Calu3 (cell line): ENCODE measurements at regions not wholly inside any gene's neighbourhood (a gene's known extent, or its start where the extent isn't known, plus 50 kb on each side); places are given as distances from the start of the nearest gene placed in this dataset.

Experiments
- BruUV-seq: library from RNA; stranded (reverse); fragments of 400-500 nt; replicated peaks from 2 replicates; lab custom pipeline; 2021; lab: Mats Ljungman, UMichigan
- CTCF ChIA-PET: fragments of 300-600 bp; sonication (Branson Sonifier 250); formaldehyde crosslinking; loops from one replicate; lab custom pipeline; 2022; ENCODE audit warnings: antibody characterized with exemption; lab: Charles Lee
- DNase-seq: peaks from one replicate; pipeline ENCODE4 v3.0.0; 2022
- H3K27ac Mint-ChIP-seq: one replicate; pipeline ENCODE4 v1.8.0; 2022; ENCODE audit warnings: mixed read lengths; ENCODE audit not compliant: unreplicated experiment
- H3K27me3 Mint-ChIP-seq: one replicate; pipeline ENCODE4 v1.8.0; 2022; ENCODE audit warnings: mixed read lengths; ENCODE audit not compliant: unreplicated experiment
- H3K36me3 Mint-ChIP-seq: one replicate; pipeline ENCODE4 v1.8.0; 2022; ENCODE audit warnings: mild to moderate bottlenecking, moderate library complexity, mixed read lengths; ENCODE audit not compliant: insufficient read depth, unreplicated experiment
- H3K4me1 Mint-ChIP-seq: one replicate; pipeline ENCODE4 v1.8.0; 2022; ENCODE audit warnings: mild to moderate bottlenecking, low read depth, mixed read lengths; ENCODE audit not compliant: unreplicated experiment
- H3K4me3 Mint-ChIP-seq: one replicate; pipeline ENCODE4 v1.8.0; 2022; ENCODE audit warnings: mild to moderate bottlenecking, low read depth, moderate library complexity, mixed read lengths; ENCODE audit not compliant: unreplicated experiment
- H3K9me3 Mint-ChIP-seq: one replicate; pipeline ENCODE4 v1.8.0; 2022; ENCODE audit warnings: low read depth, mixed read lengths; ENCODE audit not compliant: unreplicated experiment
- intact Hi-C: fragments of 100-400 bp; cut with micrococcal nuclease; formaldehyde crosslinking; loops from one replicate; pipeline ENCODE4 v1.10.0; 2022; ENCODE audit not compliant: unreplicated experiment
- TF ChIP-seq, protein P1 (sequence below): fragments of 200-600 bp; IDR thresholded peaks from one replicate; pipeline ENCODE4 v1.8.0; 2022; ENCODE audit warnings: antibody characterized with exemption; ENCODE audit not compliant: unreplicated experiment

GRCh38 chr4:179415847-179416223 is 1973.6 kb upstream of the AGA start:
- H3K36me3 Mint-ChIP-seq: no peaks in the 10 kb centered on the region
- H3K27ac Mint-ChIP-seq: peak overlapping the region; percentile 56
- DNase-seq: peak; percentile 10
- intact Hi-C loops: loop anchor here (10.0 kb wide), 1 partner anchor 209 kb away; no protein-coding TSS in a partner anchor
- TF ChIP-seq, protein P1, sequence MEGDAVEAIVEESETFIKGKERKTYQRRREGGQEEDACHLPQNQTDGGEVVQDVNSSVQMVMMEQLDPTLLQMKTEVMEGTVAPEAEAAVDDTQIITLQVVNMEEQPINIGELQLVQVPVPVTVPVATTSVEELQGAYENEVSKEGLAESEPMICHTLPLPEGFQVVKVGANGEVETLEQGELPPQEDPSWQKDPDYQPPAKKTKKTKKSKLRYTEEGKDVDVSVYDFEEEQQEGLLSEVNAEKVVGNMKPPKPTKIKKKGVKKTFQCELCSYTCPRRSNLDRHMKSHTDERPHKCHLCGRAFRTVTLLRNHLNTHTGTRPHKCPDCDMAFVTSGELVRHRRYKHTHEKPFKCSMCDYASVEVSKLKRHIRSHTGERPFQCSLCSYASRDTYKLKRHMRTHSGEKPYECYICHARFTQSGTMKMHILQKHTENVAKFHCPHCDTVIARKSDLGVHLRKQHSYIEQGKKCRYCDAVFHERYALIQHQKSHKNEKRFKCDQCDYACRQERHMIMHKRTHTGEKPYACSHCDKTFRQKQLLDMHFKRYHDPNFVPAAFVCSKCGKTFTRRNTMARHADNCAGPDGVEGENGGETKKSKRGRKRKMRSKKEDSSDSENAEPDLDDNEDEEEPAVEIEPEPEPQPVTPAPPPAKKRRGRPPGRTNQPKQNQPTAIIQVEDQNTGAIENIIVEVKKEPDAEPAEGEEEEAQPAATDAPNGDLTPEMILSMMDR: no peak
- no TSS peak for BruUV-seq
- no peak overlapping the region for H3K4me3 Mint-ChIP-seq
- CTCF ChIA-PET: interaction anchor here (0.9 kb wide), 1 partner anchor 50 kb away, joined by 3 read pairs; no protein-coding TSS in a partner anchor
- H3K27me3 Mint-ChIP-seq: no peaks in the 10 kb centered on the region
- peaks cover 10% of the 10 kb centered on the region for H3K4me1 Mint-ChIP-seq
- no peaks in the 10 kb centered on the region for H3K9me3 Mint-ChIP-seq

GRCh38 chr4:179417357-179417756 is 1975.1 kb upstream of the AGA start:
- BruUV-seq: no TSS peak
- H3K4me3 Mint-ChIP-seq: no peak overlapping the region
- TF ChIP-seq, protein P1: no peak
- H3K4me1 Mint-ChIP-seq: peaks cover 10% of the 10 kb centered on the region
- CTCF ChIA-PET: no interaction called here
- intact Hi-C loops: loop anchor here (10.0 kb wide), 1 partner anchor 207 kb away; no protein-coding TSS in a partner anchor
- H3K27me3 Mint-ChIP-seq: no peaks in the 10 kb centered on the region
- H3K9me3 Mint-ChIP-seq: no peaks in the 10 kb centered on the region
- DNase-seq: no peak
- no peaks in the 10 kb centered on the region for H3K36me3 Mint-ChIP-seq
- no peak overlapping the region for H3K27ac Mint-ChIP-seq

DNA sequence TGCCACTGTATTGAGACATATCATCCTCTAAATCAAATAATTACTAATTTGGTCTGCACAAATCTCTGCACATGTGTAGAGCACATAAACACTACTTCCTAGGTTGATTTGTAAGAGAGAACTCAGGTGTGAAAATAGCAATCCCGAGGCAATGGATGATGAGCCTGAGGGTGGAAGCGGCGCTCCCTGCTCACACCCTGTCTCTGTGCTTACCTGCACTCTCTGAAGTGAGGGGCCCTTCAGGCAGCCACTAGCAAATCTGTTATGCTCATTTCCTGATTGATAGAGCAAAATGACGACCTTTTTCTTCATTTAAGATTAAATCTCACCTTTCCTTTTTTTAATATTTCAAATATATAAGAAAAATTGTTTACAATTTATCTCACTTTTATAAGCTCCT is 1995.7 kb upstream of the AGA start:
- TF ChIP-seq, protein P1: no peak
- Mint-ChIP-seq H3K27ac (no peak overlapping the region), H3K27me3 (no peaks in the 10 kb centered on the region), H3K36me3 (no peaks in the 10 kb centered on the region), H3K9me3 (no peaks in the 10 kb centered on the region), H3K4me3 (no peak overlapping the region), H3K4me1 (peaks cover 9% of the 10 kb centered on the region)
- intact Hi-C loops: no loop called here
- CTCF ChIA-PET: no interaction called here
- no peak for DNase-seq
- BruUV-seq: no TSS peak

DNA sequence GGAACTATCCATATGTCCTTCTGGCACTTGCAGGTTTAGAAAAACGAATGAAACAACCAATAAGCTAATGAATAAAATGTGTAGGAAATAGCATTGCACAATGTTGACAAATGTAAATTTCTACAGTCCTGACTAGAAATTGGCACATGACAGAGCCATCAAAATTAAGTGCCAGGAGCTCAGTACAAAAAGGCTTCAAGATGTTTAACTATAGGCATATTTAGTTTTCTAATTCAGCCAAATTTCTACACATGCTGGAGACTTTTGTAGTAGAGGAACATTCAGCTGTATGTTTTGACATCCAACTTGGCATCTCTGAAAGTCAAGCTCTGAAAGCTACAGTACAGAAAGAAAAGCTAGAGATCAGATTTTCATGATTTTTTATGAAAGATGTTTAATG is 1999.4 kb upstream of the AGA start:
- no peak overlapping the region for H3K27ac Mint-ChIP-seq
- BruUV-seq: no TSS peak
- CTCF ChIA-PET: no interaction called here
- H3K4me3 Mint-ChIP-seq: no peak overlapping the region
- no peaks in the 10 kb centered on the region for H3K9me3 Mint-ChIP-seq
- H3K27me3 Mint-ChIP-seq: no peaks in the 10 kb centered on the region
- no peak for DNase-seq
- TF ChIP-seq, protein P1: no peak
- no peaks in the 10 kb centered on the region for H3K36me3 Mint-ChIP-seq
- intact Hi-C loops: no loop called here
- H3K4me1 Mint-ChIP-seq: peaks cover 9% of the 10 kb centered on the region
